ENCODE measurements at regions not wholly inside any gene's neighbourhood (a gene's known extent, or its start where the extent isn't known, plus 50 kb on each side); places are given as distances from the start of the nearest gene placed in this dataset.

DNA sequence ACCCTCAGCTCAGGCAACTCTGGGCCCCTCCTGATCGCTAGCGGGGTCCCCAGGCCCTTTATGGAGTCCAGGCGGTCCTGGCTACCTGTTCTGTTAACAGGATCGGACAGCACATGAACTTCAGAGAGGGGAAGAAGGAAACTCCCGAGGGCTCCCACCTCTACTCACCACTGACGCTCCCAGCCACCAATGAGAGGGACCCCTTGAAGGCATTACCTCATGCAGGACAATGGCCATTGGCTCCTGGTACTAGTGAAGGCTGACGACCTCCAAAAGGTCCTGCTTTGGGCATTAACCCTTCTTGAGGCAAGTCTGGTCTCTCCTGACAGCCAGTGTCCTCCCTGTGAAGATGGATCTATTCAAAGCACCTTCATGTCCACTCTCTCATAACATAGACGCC is 71.5 kb upstream of the LMO1 start:
- TF ChIP-seq YY1 (IDR thresholded peaks at IDR 0.05; ENCODE audit: insufficient read depth, insufficient read length), result no peak
- no peak for TF ChIP-seq SUZ12 (IDR thresholded peaks at IDR 0.05; ENCODE audit: extremely low read depth, insufficient read depth, insufficient read length)

Measured in NT2/D1 (cell line).